SK-N-MC (cell line): ENCODE measurements at regions not wholly inside any gene's neighbourhood (a gene's known extent, or its start where the extent isn't known, plus 50 kb on each side); places are given as distances from the start of the nearest gene placed in this dataset.

Source experiments
- EZH2 ChIP-seq: fragments of 200-600 bp; sonication (generic); IDR thresholded peaks from one replicate; pipeline ENCODE4 v1.6.1; 2017; ENCODE audit warnings: antibody characterized with exemption
- FOXP2 ChIP-seq: optimal IDR thresholded peaks from 2 replicates; pipeline ENCODE3; 2011; ENCODE audit warnings: mild to moderate bottlenecking, moderate library complexity; ENCODE audit not compliant: insufficient read depth; ENCODE audit errors: extremely low read length, control extremely low read depth
- POLR2AphosphoS5 ChIP-seq: IDR thresholded peaks from 2 replicates; pipeline ENCODE4 v1.6.1; 2012; ENCODE audit warnings: mild to moderate bottlenecking, low read depth, low read length, borderline replicate concordance

DNA sequence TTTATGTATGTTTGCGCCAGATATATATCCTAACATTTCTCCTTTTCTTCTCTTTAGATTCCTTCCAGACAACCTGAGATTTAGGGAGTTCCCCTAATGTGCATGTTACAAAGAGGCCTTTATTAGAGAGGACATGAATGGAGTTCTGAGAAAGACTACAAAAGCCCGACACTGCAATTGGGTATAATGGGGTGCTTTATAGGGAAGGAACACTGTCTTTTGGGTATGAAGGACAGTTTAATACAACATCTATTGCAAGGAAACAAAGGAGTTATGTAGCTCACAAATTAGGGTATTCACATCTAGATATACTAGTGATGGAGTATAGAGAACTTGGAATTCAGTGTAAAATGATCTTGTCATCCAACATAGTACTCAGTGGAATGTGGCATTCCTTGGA lies 383.8 kb downstream of the FIGN start:
- TF ChIP-seq POLR2AphosphoS5 (no peak), EZH2 (no peak), FOXP2 (no peak)
